ENCODE measurements at regions not wholly inside any gene's neighbourhood (a gene's known extent, or its start where the extent isn't known, plus 50 kb on each side); places are given as distances from the start of the nearest gene placed in this dataset.

GRCh38 chr1:118717893-118718292, 270.2 kb downstream of the TBX15 start:
- DNase-seq, result no peak

- DNase-seq, result no peak
These were observed 271.4 kb downstream of the TBX15 start for GRCh38 chr1:118716775-118717174.

DNA sequence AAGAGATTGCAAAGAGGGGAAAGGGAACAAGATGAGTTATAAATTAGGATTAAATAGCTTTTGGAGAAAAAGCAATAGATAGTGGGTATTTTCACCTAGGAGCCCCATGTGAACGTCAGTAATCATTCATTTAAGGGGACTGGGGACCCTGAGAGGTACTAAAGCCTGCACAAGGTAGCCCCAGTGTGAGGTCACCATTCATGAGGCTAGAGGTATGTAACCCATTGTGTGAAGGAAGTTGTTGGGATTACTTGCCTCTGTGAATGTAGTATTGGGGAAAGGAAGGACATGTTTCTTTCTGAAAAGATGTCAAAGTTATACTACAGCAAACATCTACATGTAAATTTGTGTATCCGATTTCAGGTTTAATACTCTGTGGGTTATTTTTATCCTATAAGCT, 276.8 kb downstream of the TBX15 start:
- DNase-seq, result no peak

DNA sequence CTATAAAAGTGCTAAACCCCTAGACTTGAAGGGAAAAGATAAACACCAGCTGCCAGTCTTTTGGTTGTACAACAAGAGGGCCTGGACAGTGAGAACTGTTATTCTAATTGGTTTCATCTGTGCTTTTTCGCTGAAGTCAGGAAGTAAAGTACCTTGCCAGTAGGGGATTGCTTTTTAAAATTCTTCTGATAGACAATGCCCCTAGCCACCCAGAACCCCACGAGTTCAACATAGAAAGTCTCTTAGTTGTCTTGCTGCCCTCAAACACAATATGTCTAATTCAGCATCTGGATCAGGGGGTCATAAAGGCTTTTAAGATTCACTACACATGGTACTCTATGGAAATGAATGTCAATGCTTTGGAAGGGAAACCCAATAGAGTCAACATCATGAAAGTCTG, 289.2 kb downstream of the TBX15 start:
- no peak for DNase-seq

GRCh38 chr1:118692143-118692542, 296.0 kb downstream of the TBX15 start:
- DNase-seq, result no peak

GRCh38 chr1:118688891-118689290, 299.3 kb downstream of the TBX15 start:
- DNase-seq, result no peak

GRCh38 chr1:118661769-118662320, 326.3 kb downstream of the TBX15 start:
- peak; percentile 68 for DNase-seq

DNA sequence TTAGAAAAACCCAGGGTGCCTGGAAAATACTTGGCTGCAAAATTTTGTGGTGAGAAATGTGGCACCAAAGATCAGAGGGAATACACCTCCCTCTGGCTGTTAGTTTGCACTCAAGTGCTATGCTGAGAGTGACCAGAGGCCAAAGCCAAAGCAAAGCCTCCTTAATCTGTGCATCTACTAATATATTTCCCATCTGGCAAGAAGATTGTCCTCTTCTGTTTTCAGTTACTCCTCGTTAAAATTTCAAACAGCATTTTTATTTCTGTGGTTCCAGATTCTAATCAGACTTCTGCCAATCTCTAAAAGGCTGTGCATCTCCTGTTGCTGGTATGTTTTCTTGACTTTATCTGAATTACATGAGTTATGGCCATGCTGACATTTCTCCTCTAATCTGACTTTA, 327.4 kb downstream of the TBX15 start:
- no peak for DNase-seq

DNA sequence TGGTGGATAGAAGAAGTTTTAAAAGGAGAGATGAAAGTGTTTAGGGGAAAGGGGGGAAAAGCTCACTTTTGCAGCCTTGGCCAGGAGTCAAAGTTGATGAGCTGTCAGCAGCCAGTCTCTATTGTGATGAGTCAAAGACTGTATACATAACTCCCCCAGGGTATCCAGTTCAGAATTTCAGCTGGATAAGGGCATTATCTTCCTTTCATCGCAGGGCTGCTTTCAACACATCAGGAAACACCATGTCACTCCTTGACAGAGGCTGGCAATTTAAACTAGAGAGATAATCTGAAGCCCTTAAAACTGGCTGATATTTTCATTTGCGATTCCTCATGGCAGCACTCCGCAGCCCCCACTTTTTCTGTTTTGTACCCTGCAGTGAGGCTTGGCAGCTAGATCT, 328.5 kb downstream of the TBX15 start:
- peak; percentile 50 for DNase-seq

- DNase-seq, result no peak
These were observed 337.9 kb downstream of the TBX15 start for GRCh38 chr1:118650107-118650807.

GRCh38 chr1:118649369-118650106, 338.6 kb downstream of the TBX15 start:
- DNase-seq, result no peak

DNA sequence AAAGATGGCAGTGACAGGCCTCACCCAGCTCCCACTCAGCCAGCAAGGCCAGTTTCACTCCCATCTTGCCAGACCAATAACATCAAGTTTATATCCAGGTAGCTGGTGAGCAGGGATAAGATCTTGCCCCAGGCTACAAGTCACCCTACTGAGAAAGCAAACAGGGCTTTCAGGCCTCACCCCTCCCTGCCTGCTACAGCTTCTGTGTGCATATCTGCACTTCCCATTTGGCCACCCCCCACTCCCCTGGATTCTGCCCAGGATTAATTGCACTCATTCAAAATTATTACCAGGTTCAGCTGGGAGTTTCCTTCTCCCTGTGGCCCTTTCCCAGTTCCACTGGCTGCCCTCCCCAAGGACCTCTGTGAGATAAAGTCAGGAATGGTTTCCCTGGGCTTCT, 352.1 kb downstream of the TBX15 start:
- no peak for DNase-seq

GRCh38 chr1:118627435-118627834, 360.7 kb downstream of the TBX15 start:
- DNase-seq, result peak; percentile 37

DNA sequence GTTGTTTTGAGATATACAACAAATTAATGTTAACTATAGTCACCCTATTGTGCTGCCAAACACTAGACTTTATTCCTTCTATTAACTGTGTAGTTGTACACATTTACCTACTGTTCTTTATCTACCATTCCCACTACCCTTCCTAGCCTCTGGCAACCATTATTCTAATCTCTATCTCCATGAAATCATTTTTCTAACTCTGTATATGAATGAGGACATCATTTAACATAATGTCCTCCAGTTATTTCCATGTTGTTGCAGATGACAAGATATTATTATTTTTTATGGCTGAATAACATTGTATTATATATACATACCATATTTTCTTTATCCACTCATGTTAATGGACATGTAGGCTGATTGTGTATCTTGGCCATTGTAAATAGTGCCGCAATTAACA, 366.3 kb downstream of the TBX15 start:
- DNase-seq, result no peak

- peak; percentile 6 for DNase-seq
These were observed 369.4 kb downstream of the TBX15 start for GRCh38 chr1:118618618-118619340.

DNA sequence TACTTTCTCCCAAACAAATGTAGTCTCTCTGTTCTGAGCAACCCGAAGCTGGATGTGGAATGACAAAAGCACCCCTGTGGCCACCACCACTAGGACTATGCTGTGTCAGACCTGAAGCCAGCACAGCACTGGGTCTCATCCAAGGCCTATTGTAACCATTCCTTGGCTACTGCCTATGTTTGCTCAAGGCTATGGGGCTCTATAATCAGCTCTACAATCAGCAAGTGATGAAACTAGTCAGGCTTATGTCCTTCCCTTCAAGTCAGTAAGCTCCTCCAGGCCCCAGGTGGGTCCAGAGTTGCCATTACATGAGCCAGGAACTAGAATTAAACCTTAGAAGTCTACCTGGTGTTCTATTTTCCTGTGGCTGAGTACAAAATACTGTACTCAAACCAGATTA, 370.2 kb downstream of the TBX15 start:
- no peak for DNase-seq

- no peak for DNase-seq
These were observed 373.1 kb downstream of the TBX15 start for GRCh38 chr1:118615066-118615465.

GRCh38 chr1:118589238-118589846, 398.8 kb downstream of the TBX15 start:
- DNase-seq, result no peak

DNA sequence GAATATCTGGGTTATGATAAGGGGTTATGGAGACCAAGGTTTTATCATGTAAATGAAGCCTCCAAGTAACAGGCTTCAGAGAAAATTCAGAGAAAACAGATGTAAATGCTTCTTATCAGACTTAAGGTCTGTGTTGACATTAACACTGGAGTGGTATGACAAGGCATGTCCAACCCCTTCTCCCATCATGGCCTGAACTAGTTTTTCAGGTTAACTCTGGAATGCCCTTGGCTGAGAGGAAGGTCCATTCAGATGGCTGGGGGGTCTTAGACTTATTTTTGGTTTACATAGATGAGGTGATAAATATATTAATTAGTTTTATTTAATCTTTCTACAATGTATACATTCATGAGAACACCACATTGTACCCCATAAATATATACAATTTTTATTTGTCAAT, 399.6 kb downstream of the TBX15 start:
- no peak for DNase-seq

DNA sequence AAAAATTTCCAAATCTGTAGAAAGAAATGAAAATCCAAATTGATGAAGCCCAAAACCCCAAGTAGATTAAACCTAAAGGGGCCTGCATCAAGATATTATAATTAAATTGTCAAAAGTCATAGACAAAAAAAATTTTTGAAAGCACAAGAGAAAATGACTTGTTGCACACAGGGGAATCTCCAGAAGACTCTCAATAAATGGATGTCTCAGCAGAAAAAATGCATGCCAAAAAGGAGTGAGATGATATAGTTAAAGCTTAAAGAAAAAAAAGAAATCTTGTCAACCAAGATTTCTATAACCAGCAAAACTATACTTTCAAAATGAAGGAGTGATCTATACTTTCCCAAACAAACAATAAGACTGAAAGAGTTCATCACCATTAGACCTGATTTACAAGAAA, 393.2 kb upstream of the SPAG17 start:
- DNase-seq, result no peak

- no peak for DNase-seq
These were observed 390.0 kb upstream of the SPAG17 start for GRCh38 chr1:118575060-118575459.

GRCh38 chr1:118564961-118565703, 380.1 kb upstream of the SPAG17 start:
- no peak for DNase-seq
